ENCODE measurements at regions not wholly inside any gene's neighbourhood (a gene's known extent, or its start where the extent isn't known, plus 50 kb on each side); places are given as distances from the start of the nearest gene placed in this dataset.

DNA sequence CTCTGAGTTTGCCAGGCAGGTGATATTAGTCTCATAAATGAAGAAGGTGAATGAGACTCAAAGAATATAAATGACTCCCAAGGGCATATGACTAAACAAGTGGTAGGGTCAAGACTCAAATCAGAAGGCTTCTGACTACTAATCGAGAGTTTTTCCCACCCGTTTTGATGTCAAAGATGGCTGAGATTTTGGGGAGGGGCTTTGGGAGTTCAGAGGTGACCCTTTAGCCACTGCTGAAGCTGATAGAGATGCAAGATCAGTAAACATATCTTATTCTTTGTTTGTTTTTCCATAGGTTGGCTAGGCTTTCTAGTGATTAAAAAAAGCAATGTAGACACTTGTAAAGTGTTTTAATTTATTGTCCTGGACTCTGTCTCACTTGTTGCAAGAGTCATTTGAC lies 239.6 kb upstream of the PLEKHG7 start (continued):
- TF ChIP-seq, protein P1, sequence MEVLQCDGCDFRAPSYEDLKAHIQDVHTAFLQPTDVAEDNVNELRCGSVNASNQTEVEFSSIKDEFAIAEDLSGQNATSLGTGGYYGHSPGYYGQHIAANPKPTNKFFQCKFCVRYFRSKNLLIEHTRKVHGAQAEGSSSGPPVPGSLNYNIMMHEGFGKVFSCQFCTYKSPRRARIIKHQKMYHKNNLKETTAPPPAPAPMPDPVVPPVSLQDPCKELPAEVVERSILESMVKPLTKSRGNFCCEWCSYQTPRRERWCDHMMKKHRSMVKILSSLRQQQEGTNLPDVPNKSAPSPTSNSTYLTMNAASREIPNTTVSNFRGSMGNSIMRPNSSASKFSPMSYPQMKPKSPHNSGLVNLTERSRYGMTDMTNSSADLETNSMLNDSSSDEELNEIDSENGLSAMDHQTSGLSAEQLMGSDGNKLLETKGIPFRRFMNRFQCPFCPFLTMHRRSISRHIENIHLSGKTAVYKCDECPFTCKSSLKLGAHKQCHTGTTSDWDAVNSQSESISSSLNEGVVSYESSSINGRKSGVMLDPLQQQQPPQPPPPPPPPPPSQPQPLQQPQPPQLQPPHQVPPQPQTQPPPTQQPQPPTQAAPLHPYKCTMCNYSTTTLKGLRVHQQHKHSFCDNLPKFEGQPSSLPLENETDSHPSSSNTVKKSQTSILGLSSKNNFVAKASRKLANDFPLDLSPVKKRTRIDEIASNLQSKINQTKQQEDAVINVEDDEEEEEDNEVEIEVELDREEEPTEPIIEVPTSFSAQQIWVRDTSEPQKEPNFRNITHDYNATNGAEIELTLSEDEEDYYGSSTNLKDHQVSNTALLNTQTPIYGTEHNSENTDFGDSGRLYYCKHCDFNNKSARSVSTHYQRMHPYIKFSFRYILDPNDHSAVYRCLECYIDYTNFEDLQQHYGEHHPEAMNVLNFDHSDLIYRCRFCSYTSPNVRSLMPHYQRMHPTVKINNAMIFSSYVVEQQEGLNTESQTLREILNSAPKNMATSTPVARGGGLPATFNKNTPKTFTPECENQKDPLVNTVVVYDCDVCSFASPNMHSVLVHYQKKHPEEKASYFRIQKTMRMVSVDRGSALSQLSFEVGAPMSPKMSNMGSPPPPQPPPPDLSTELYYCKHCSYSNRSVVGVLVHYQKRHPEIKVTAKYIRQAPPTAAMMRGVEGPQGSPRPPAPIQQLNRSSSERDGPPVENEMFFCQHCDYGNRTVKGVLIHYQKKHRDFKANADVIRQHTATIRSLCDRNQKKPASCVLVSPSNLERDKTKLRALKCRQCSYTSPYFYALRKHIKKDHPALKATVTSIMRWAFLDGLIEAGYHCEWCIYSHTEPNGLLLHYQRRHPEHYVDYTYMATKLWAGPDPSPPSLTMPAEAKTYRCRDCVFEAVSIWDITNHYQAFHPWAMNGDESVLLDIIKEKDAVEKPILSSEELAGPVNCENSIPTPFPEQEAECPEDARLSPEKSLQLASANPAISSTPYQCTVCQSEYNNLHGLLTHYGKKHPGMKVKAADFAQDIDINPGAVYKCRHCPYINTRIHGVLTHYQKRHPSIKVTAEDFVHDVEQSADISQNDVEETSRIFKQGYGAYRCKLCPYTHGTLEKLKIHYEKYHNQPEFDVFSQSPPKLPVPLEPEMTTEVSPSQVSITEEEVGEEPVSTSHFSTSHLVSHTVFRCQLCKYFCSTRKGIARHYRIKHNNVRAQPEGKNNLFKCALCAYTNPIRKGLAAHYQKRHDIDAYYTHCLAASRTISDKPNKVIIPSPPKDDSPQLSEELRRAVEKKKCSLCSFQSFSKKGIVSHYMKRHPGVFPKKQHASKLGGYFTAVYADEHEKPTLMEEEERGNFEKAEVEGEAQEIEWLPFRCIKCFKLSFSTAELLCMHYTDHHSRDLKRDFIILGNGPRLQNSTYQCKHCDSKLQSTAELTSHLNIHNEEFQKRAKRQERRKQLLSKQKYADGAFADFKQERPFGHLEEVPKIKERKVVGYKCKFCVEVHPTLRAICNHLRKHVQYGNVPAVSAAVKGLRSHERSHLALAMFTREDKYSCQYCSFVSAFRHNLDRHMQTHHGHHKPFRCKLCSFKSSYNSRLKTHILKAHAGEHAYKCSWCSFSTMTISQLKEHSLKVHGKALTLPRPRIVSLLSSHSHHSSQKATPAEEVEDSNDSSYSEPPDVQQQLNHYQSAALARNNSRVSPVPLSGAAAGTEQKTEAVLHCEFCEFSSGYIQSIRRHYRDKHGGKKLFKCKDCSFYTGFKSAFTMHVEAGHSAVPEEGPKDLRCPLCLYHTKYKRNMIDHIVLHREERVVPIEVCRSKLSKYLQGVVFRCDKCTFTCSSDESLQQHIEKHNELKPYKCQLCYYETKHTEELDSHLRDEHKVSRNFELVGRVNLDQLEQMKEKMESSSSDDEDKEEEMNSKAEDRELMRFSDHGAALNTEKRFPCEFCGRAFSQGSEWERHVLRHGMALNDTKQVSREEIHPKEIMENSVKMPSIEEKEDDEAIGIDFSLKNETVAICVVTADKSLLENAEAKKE (CRISPR knock-in tag; IDR thresholded peaks at IDR 0.05), result no peak

DNA sequence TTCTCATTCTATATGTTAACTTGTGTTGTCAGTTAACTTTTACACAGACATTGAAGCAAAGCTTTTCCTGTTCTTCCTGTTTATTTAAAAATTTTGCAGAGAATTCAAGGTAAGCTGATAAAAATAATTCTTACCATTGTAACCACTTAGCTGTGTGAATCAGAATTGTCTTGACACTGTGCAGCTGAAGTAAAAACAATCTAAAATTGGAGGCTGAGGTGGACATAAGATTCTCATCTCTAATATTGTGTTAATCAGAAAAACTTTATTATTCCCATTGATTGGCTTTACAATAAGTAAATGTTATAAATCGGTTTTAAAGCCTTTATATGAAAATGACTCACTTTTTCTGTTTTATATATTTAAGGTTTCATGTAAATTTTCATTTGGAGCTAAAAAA lies 240.3 kb upstream of the PLEKHG7 start:
- Histone ChIP-seq H3K36me3 (ENCODE audit: insufficient read depth) (no peaks in the 10 kb centered on the region), H3K4me2 (no peak overlapping the region), H3K27me3 (ENCODE audit: insufficient read depth) (no peaks in the 10 kb centered on the region), H3K4me1 (ENCODE audit: insufficient read depth) (peaks cover 35% of the 10 kb centered on the region), H2AFZ (no peak overlapping the region), H3F3A (replicated peaks; ENCODE audit: low read depth) (no peaks in the 10 kb centered on the region), H3K9me2 (ENCODE audit: insufficient read depth) (peaks cover 5% of the 10 kb centered on the region; the same call in 1 of the 2 replicates), H3K4me3 (no peak overlapping the region), H4K20me1 (replicated peaks; ENCODE audit: insufficient read depth) (no peaks in the 10 kb centered on the region), H3K79me2 (replicated peaks; ENCODE audit: insufficient read depth) (no peaks in the 10 kb centered on the region), H3K27ac (ENCODE audit: low read depth) (no peak overlapping the region)
- Mint-ChIP-seq H3K4me3 (no peak overlapping the region), H3K27me3 (ENCODE audit: insufficient read depth, low read depth, poor library complexity) (no peaks in the 10 kb centered on the region), H3K27ac (no peak overlapping the region), H3K36me3 (ENCODE audit: low read depth) (peaks cover 9% of the 10 kb centered on the region), H3K9me3 (peaks cover 8% of the 10 kb centered on the region), H3K4me1 (peaks cover 39% of the 10 kb centered on the region)
- ATAC-seq (no peak), DNase-seq (ENCODE audit: low spot score) (no peak)
- TF ChIP-seq JUNB (IDR thresholded peaks at IDR 0.05; ENCODE audit: unreplicated experiment) (no peak), CREB1 (CRISPR knock-in tag; IDR thresholded peaks at IDR 0.05; ENCODE audit: low read depth) (no peak), EZH2 (IDR thresholded peaks at IDR 0.05; ENCODE audit: low read depth, unreplicated experiment) (no peak), NANOG (IDR thresholded peaks at IDR 0.05; ENCODE audit: borderline replicate concordance) (no peak), EZH2phosphoT487 (IDR thresholded peaks at IDR 0.05; ENCODE audit: unreplicated experiment) (no peak)
- TF ChIP-seq, protein P2, sequence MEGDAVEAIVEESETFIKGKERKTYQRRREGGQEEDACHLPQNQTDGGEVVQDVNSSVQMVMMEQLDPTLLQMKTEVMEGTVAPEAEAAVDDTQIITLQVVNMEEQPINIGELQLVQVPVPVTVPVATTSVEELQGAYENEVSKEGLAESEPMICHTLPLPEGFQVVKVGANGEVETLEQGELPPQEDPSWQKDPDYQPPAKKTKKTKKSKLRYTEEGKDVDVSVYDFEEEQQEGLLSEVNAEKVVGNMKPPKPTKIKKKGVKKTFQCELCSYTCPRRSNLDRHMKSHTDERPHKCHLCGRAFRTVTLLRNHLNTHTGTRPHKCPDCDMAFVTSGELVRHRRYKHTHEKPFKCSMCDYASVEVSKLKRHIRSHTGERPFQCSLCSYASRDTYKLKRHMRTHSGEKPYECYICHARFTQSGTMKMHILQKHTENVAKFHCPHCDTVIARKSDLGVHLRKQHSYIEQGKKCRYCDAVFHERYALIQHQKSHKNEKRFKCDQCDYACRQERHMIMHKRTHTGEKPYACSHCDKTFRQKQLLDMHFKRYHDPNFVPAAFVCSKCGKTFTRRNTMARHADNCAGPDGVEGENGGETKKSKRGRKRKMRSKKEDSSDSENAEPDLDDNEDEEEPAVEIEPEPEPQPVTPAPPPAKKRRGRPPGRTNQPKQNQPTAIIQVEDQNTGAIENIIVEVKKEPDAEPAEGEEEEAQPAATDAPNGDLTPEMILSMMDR (conservative IDR thresholded peaks at IDR 0.05; ENCODE audit: low read depth in 2 of 2), result no peak
- TF ChIP-seq, protein P3, sequence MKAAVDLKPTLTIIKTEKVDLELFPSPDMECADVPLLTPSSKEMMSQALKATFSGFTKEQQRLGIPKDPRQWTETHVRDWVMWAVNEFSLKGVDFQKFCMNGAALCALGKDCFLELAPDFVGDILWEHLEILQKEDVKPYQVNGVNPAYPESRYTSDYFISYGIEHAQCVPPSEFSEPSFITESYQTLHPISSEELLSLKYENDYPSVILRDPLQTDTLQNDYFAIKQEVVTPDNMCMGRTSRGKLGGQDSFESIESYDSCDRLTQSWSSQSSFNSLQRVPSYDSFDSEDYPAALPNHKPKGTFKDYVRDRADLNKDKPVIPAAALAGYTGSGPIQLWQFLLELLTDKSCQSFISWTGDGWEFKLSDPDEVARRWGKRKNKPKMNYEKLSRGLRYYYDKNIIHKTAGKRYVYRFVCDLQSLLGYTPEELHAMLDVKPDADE (IDR thresholded peaks at IDR 0.05), result no peak

Data from GM23338 (cell line).